Peyer's patch (tissue), 4 donors: ENCODE measurements at regions not wholly inside any gene's neighbourhood (a gene's known extent, or its start where the extent isn't known, plus 50 kb on each side); places are given as distances from the start of the nearest gene placed in this dataset.

Source experiments
- POLR2A ChIP-seq, 2 donors: fragments of 450-650 bp; IDR thresholded peaks; one replicate each; pipeline ENCODE4 v1.5.1; 2017; ENCODE audit warnings: antibody characterized with exemption in 2 of 2, mild to moderate bottlenecking in 2 of 2, moderate library complexity in 2 of 2
- TF ChIP-seq, protein P1 (sequence below), 6 experiments: fragments of 450-650 bp in 4 of 6; fragments of 200-600 bp in 2 of 6; sonication (generic) in 1 of 6; IDR thresholded peaks; one replicate each; pipeline ENCODE4 v1.5.1; 2017 to 2019; ENCODE audit warnings: antibody characterized with exemption in 6 of 6, mild to moderate bottlenecking in 3 of 6, moderate library complexity in 1 of 6

DNA sequence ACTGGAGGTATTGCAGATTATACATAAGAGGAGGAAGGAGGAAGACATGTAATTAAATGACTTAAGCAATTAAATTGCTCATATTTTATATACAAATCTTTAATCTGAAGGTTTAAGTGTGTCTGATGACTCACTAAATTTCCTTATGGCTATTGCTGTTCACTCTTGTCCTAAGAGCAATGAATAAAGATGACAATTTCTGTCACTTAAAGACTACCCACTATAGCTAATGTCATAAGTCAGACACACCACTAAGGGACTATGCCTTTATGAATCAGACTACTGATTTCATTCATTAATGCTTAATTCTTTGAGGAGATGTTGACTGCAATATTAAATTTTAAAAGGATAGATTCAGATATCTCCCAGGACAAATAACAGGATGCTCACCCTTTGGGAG, 1514.7 kb downstream of the PCDH18 start:
- TF ChIP-seq, protein P1, sequence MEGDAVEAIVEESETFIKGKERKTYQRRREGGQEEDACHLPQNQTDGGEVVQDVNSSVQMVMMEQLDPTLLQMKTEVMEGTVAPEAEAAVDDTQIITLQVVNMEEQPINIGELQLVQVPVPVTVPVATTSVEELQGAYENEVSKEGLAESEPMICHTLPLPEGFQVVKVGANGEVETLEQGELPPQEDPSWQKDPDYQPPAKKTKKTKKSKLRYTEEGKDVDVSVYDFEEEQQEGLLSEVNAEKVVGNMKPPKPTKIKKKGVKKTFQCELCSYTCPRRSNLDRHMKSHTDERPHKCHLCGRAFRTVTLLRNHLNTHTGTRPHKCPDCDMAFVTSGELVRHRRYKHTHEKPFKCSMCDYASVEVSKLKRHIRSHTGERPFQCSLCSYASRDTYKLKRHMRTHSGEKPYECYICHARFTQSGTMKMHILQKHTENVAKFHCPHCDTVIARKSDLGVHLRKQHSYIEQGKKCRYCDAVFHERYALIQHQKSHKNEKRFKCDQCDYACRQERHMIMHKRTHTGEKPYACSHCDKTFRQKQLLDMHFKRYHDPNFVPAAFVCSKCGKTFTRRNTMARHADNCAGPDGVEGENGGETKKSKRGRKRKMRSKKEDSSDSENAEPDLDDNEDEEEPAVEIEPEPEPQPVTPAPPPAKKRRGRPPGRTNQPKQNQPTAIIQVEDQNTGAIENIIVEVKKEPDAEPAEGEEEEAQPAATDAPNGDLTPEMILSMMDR (IDR thresholded peaks at IDR 0.05) = no peak
- TF ChIP-seq POLR2A (IDR thresholded peaks at IDR 0.05) = no peak
